Right lobe of liver (tissue), 4 donors: ENCODE measurements at regions not wholly inside any gene's neighbourhood (a gene's known extent, or its start where the extent isn't known, plus 50 kb on each side); places are given as distances from the start of the nearest gene placed in this dataset.

Experiments used
- CTCF ChIP-seq, 4 donors: fragments of 200-600 bp in 3 of 4; fragments of 450-650 bp in 1 of 4; IDR thresholded peaks; one replicate each; pipeline versions ENCODE4 v1.5.1 to v1.8.0; 2016 to 2022; ENCODE audit warnings: antibody characterized with exemption in 4 of 4, mild to moderate bottlenecking in 2 of 4
- POLR2A ChIP-seq: fragments of 450-650 bp; IDR thresholded peaks from one replicate; pipeline ENCODE4 v1.6.1; 2017; ENCODE audit warnings: antibody characterized with exemption, mild to moderate bottlenecking
- donor health status: DM: no; HTN: no; CAD: no.
- donor health status: DM: no; HTN: no; CAD: no.
- donor health status: DM: no; HTN: yes; CAD: no.

- TF ChIP-seq CTCF (IDR thresholded peaks at IDR 0.05) = no peak
- no peak for TF ChIP-seq POLR2A
Measured at GRCh38 chr1:232225336-232226131, 404.4 kb downstream of the SIPA1L2 start.
